HK-2 (cell line): ENCODE measurements at regions not wholly inside any gene's neighbourhood (a gene's known extent, or its start where the extent isn't known, plus 50 kb on each side); places are given as distances from the start of the nearest gene placed in this dataset.
"Not testable (repeated sequence)": the region's sequence is repeated elsewhere in the genome, so short reads cannot be mapped to it uniquely, and the experiment has no call there.

ENCODE experiments used
- DNase-seq: peaks from one replicate; pipeline ENCODE4 v3.0.0-alpha.2; 2018; ENCODE audit not compliant: unreplicated experiment

GRCh38 chr12:116687888-116688287, 50.0 kb downstream of the SPRING1 start:
- DNase-seq, result peak; percentile 38

- DNase-seq, result no peak
Observed at GRCh38 chr12:116684891-116685290, 53.0 kb downstream of the SPRING1 start.

DNA sequence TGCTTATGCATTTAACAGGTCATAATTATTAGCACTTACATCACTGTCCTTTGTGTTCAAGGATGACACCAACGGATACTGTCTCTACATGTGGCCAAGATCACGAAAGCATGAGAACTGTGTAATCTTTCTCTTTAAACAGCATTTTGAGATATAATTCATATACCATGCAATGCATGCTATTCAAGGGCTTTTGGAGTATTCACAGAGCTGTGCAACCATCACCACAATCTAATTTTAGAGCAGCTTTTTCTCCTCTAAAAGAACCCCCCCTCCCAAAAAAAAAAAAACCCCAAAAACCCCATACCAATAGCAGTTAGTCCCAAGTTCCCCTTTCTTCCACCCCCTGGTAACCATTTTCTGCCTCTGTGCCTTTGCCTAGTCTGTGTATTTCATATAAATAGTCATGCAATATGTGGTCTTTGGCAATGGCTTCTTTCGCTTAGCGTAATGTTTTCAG, 60.6 kb downstream of the SPRING1 start:
- DNase-seq, result no peak

- no peak for DNase-seq
Observed at GRCh38 chr12:116675339-116676107, 62.3 kb downstream of the SPRING1 start.

DNA sequence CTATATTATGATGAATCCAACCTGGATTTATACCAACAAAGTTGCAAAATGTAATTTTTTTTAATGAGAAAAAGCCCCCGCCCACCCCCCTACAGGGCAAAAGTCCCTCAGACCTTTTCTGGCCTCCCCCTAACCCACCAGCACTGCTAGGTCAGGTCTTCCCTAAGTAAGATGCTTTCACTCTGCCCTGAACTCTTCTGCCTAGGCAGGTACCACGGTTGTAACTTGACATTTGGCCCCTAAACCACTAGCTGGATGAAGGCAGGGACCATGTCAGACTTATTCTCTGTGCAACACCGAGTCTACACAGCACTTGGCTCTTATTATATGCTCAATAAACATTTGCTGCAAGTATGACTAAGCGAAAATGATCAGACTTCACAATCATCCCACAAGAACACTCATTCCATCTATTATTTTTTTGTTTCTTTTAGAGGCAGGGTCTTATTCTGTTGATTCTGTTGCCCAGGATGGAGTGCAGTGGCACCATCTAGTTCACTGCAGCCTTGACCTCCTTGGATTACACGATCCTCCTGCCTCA, 63.2 kb downstream of the SPRING1 start:
- no peak for DNase-seq

GRCh38 chr12:116673681-116674111, 64.2 kb downstream of the SPRING1 start:
- no peak for DNase-seq

- DNase-seq, result no peak
Observed at GRCh38 chr12:116672842-116673516, 64.9 kb downstream of the SPRING1 start.

DNA sequence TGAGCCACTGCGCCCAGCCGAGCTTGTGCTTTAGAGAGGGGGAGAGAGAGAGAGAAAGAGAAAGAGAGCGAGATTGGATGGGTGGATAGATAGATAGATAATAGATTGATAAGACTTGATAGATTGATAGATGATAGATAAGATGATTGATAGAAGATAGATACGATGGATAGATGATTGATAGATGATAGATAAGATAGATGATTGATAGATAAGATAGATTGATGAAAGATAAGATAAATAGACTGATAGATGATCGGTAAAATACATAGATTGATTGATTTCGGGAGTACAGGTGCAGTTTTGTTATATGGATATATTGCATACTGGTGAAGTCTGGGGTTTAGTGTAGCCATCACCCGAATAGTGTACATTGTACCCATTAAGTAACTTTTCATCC, 65.9 kb downstream of the SPRING1 start:
- DNase-seq, result no peak

- DNase-seq, result no peak
Observed at GRCh38 chr12:116670859-116671258, 67.0 kb downstream of the SPRING1 start.

DNA sequence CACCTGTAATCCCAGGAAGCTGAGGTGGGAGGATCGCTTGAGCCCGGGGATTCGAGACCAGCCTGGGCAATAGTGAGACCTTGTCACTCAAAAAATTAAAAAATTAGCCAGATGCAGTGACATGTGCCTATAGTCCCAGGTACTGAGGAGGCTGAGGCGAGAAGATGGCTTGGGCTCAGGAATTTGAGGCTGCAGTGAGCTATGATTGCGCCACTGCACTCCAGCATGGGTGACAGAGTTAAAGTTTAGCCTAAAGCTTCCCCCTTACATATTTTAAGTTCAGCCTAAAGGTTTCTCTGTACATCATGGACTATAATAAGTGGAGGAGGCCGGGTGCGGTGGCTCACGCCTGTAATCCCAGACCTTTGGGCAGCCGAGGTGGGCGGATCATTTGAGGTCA, 70.1 kb downstream of the SPRING1 start:
- no peak for DNase-seq

DNA sequence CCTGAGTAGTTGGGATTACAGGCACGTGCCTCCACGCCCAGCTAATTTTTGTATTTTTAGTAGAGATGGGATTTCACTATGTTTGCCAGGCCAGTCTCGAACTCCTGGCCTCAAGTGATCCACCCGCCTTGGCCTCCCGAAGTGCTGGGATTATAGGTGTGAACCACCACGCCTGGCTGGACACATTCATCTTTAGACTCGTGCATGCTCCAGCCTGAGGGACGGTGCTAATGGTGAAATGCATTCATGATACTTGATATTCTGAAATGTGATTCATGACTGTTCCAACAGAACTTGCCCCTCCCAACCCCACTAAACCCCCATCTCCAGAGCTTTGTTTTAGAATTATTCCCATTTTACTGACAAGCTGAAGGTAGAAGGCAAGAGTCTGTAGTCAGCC, 71.0 kb downstream of the SPRING1 start:
- not testable (repeated sequence) for DNase-seq

DNA sequence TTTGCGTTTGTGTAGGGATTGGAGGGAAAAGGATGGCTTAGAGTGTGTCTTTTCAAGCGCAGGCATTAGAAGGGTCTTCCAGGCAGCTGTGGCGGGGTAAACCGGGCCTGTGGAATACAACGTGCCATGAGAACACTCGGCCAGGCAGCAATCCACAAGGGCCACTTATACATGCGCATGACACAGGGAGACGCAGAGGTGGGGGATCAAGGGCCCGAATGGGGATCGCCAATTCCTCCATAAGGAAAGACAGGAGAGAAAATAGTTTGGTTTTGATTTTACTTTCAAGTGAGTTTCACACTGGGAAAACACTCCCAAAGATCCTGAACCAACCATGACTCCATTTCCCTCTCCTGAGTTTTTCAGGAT, 71.6 kb downstream of the SPRING1 start:
- no peak for DNase-seq

DNA sequence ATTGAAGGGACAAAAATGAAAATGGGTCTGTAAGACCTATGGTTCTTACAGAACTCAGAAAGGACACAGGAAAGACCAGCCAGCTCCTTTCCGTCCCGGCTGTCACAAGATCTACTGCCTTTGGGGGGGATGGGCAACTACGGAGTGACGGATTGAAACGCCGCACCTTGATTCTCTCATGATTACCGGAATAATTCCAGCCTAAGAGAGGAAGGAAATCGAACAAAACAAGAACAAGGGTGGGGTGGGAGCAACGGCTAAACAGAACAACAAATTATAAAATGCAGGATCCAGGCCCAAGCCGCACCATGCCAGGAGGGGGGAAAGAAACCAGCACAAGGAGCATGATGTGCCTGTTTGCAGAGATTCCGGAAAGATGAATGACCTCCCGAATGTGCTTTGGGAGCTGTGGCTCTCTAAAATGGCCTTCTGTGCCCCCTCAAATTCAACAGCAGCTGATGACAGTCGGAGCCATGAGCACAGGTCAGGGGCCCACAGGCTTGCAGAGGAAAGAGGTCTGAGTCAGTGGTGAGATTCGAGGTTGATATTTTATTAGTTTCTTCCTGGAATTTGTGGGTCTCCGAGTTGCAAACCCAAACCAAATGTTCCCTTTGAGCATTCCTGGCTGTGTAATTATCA, 72.1 kb downstream of the SPRING1 start:
- no peak for DNase-seq

- DNase-seq, result no peak
Observed at GRCh38 chr12:116664085-116664484, 73.8 kb downstream of the SPRING1 start.

DNA sequence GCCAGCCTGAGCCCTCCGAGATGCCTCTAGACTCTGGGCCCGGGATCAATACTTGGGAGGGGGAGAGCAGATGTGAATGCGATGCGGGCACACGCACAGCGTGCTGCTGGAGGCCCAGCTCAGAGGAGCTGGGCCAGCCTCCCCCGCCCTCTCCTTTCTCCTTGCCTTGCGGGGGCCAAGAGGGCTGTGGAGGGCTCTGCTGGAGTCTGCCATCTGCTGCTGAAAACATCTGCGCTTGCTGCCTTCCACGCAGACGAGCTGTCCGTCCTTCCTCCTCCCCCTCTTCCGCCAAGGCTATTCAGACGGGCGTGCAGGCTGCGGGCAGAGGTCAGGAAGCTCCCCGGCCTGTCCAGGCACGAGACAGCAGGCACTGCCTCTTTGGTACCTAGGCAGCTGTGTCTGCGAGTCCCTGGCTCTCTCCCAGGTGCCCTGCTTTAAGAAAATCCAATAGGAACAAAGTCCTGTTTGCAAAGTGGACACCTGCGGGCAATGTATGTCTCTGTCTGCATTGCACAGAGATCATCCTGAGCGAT, 75.2 kb downstream of the SPRING1 start:
- DNase-seq, result no peak

- DNase-seq, result no peak
Observed at GRCh38 chr12:116661341-116661740, 76.5 kb downstream of the SPRING1 start.

- not testable (repeated sequence) for DNase-seq
Observed at GRCh38 chr12:116660740-116661139, 77.1 kb downstream of the SPRING1 start.

- DNase-seq, result no peak
Observed at GRCh38 chr12:116659771-116660481, 77.9 kb downstream of the SPRING1 start.

DNA sequence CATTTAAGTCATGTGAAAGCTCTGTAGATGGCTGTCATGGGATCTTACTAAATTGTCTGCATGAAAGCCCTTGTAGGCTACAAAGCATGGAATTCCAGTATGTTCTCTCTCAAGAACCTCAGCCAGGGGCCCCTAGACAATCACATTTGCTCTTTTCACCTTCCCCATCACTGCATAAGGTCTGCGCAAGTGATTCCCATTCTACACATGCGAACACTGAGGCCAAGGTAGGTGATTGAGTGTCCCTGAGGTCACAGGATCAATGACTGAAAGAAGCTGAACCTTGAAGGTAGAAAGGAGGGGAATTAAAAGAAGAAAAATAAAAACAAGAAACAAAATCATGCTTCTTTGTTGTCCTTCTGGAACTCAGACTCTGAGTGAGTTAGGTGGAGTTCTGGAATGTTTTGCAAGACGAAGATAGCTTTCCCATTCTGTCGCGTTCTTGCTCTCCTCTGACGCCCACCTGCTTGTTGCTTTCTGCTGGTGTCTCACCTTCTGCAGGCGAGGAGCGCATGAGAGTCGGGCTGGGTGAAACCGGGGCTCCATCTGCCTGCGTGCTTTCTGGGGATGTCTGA, 79.9 kb downstream of the SPRING1 start:
- DNase-seq, result no peak

GRCh38 chr12:116656306-116656705, 81.6 kb downstream of the SPRING1 start:
- no peak for DNase-seq

- DNase-seq, result no peak
Observed at GRCh38 chr12:116654226-116654743, 83.6 kb downstream of the SPRING1 start.
